IMR-90 (cell line): ENCODE measurements at regions not wholly inside any gene's neighbourhood (a gene's known extent, or its start where the extent isn't known, plus 50 kb on each side); places are given as distances from the start of the nearest gene placed in this dataset.

Experiments
- ATAC-seq: fragments of 200-7000 bp; cut with Tn5 transposase; 2 replicates; pipeline ENCODE4 v1.9.1; 2020; ENCODE audit warnings: low read depth, mild to moderate bottlenecking, moderate library complexity
- BruUV-seq: library from RNA; stranded (reverse); fragments of 400-500 nt; replicated peaks from 2 replicates; lab custom pipeline; 2021; lab: Mats Ljungman, UMichigan
- CTCF ChIA-PET: fragments of 300-600 bp; formaldehyde crosslinking; extraction: SDS; loops from one replicate; lab custom pipeline; 2021; ENCODE audit warnings: antibody characterized with exemption; lab: Yijun Ruan, JAX
- POLR2A ChIA-PET: fragments of 300-600 bp; sonication (Branson Sonifier 250); formaldehyde crosslinking; loops from one replicate; lab custom pipeline; 2022; ENCODE audit warnings: antibody characterized with exemption; ENCODE audit not compliant: unreplicated experiment; lab: Charles Lee
- DNase-seq: peaks from one replicate; pipeline ENCODE4 v3.0.0; 2013
- H2AFZ ChIP-seq: replicated peaks from 2 replicates; pipeline ENCODE3; 2013; ENCODE audit warnings: low read length, mild to moderate bottlenecking; ENCODE audit not compliant: poor library complexity
- H2AK5ac ChIP-seq: 2 replicates; pipeline ENCODE4 v1.6.1; 2013; ENCODE audit warnings: low read depth, low read length, inconsistent platforms
- H2AK9ac ChIP-seq: replicated peaks from 2 replicates; pipeline ENCODE3; 2013; ENCODE audit warnings: mild to moderate bottlenecking, low read depth, low read length, moderate library complexity; ENCODE audit not compliant: poor library complexity
- H2BK120ac ChIP-seq: 2 replicates; pipeline ENCODE4 v1.6.1; 2013; ENCODE audit warnings: low read depth, low read length, inconsistent platforms
- H2BK15ac ChIP-seq: 3 replicates; pipeline ENCODE4 v1.6.1; 2013; ENCODE audit warnings: low read depth, low read length, inconsistent platforms
- H2BK20ac ChIP-seq: 2 replicates; pipeline ENCODE4 v1.6.1; 2013; ENCODE audit warnings: low read depth, mild to moderate bottlenecking, inconsistent platforms, low read length, moderate library complexity
- H2BK5ac ChIP-seq: 2 replicates; pipeline ENCODE4 v1.6.1; 2013; ENCODE audit warnings: mild to moderate bottlenecking, low read depth, low read length, inconsistent platforms; ENCODE audit not compliant: poor library complexity, severe bottlenecking
- H3K14ac ChIP-seq: replicated peaks from 2 replicates; pipeline ENCODE4 v1.6.1; 2013; ENCODE audit warnings: low read depth, low read length, inconsistent platforms
- H3K18ac ChIP-seq: 2 replicates; pipeline ENCODE4 v1.6.1; 2013; ENCODE audit warnings: low read depth, low read length, control low read depth
- H3K23ac ChIP-seq: 2 replicates; pipeline ENCODE4 v1.6.1; 2013; ENCODE audit warnings: low read depth, low read length, inconsistent platforms
- H3K27ac ChIP-seq: 2 replicates; pipeline ENCODE4 v1.5.1; 2013; ENCODE audit warnings: mild to moderate bottlenecking, control low read depth, low read length; ENCODE audit not compliant: insufficient read depth
- H3K27me3 ChIP-seq: 2 replicates; pipeline ENCODE4 v1.6.1; 2013; ENCODE audit warnings: low read length; ENCODE audit not compliant: control insufficient read depth, insufficient read depth
- H3K36me3 ChIP-seq: 2 replicates; pipeline ENCODE4 v1.6.1; 2013; ENCODE audit warnings: low read length, mixed read lengths; ENCODE audit not compliant: control insufficient read depth, insufficient read depth
- H3K4ac ChIP-seq: 2 replicates; pipeline ENCODE4 v1.6.1; 2013; ENCODE audit warnings: low read depth, low read length, inconsistent platforms
- H3K4me1 ChIP-seq: 2 replicates; pipeline ENCODE4 v1.6.1; 2013; ENCODE audit warnings: low read length, mixed read lengths; ENCODE audit not compliant: control insufficient read depth, insufficient read depth
- H3K4me2 ChIP-seq: 2 replicates; pipeline ENCODE4 v1.6.1; 2013; ENCODE audit warnings: low read depth, mild to moderate bottlenecking, control low read depth, low read length, moderate library complexity
- H3K4me3 ChIP-seq: 2 replicates; pipeline ENCODE4 v1.5.1; 2013; ENCODE audit warnings: low read depth, mild to moderate bottlenecking, control low read depth, low read length, moderate library complexity; ENCODE audit not compliant: insufficient read depth
- H3K56ac ChIP-seq: 2 replicates; pipeline ENCODE4 v1.6.1; 2013; ENCODE audit warnings: low read length, inconsistent platforms; ENCODE audit not compliant: insufficient read depth; ENCODE audit errors: extremely low read depth
- H3K79me1 ChIP-seq, 2 experiments: 2 replicates each; pipeline ENCODE4 v1.6.1; 2013; ENCODE audit warnings: low read length in 2 of 2, inconsistent platforms in 1 of 2, low read depth in 1 of 2
- H3K9ac ChIP-seq: 2 replicates; pipeline ENCODE4 v1.6.1; 2013; ENCODE audit warnings: low read depth, low read length, control low read depth
- H3K9me1 ChIP-seq: 2 replicates; pipeline ENCODE4 v1.6.1; 2013; ENCODE audit warnings: low read length, inconsistent platforms; ENCODE audit not compliant: insufficient read depth
- H3K9me3 ChIP-seq: 2 replicates; pipeline ENCODE4 v1.6.1; 2013; ENCODE audit warnings: low read length; ENCODE audit not compliant: control insufficient read depth, insufficient read depth
- H4K20me1 ChIP-seq: 2 replicates; pipeline ENCODE4 v1.6.1; 2013; ENCODE audit warnings: low read length, inconsistent platforms; ENCODE audit not compliant: insufficient read depth
- H4K5ac ChIP-seq: 2 replicates; pipeline ENCODE4 v1.6.1; 2013; ENCODE audit warnings: mild to moderate bottlenecking, low read depth, low read length, control low read depth
- H4K8ac ChIP-seq, 2 experiments: 2 replicates each; pipeline ENCODE4 v1.6.1; 2013; ENCODE audit warnings: low read depth in 2 of 2, low read length in 2 of 2, control low read depth in 1 of 2, inconsistent platforms in 1 of 2
- H4K91ac ChIP-seq: 2 replicates; pipeline ENCODE4 v1.6.1; 2013; ENCODE audit warnings: low read depth, low read length, inconsistent platforms; ENCODE audit not compliant: insufficient read depth
- FOS ChIP-seq: fragments of 150-350 bp; IDR thresholded peaks from 2 replicates; pipeline ENCODE4 v1.6.1; 2016; ENCODE audit warnings: low read depth, low read length
- MAZ ChIP-seq: IDR thresholded peaks from 2 replicates; pipeline ENCODE4 v1.6.1; 2012; ENCODE audit warnings: low read depth, mild to moderate bottlenecking, low read length, improper control_type of control experiment, moderate library complexity, borderline replicate concordance
- MXI1 ChIP-seq: IDR thresholded peaks from 2 replicates; pipeline ENCODE4 v1.6.1; 2012; ENCODE audit warnings: low read depth, mild to moderate bottlenecking, low read length, moderate library complexity, borderline replicate concordance
- NFE2L2 ChIP-seq: fragments of 150-350 bp; IDR thresholded peaks from 2 replicates; pipeline ENCODE4 v1.6.1; 2016; ENCODE audit warnings: low read depth, mild to moderate bottlenecking, low read length
- POLR2A ChIP-seq: IDR thresholded peaks from 2 replicates; pipeline ENCODE4 v1.6.1; 2012; ENCODE audit warnings: mild to moderate bottlenecking, low read depth, low read length
- RAD21 ChIP-seq: IDR thresholded peaks from 2 replicates; pipeline ENCODE4 v1.6.1; 2012; ENCODE audit warnings: low read length, improper control_type of control experiment
- RCOR1 ChIP-seq: IDR thresholded peaks from 2 replicates; pipeline ENCODE4 v1.6.1; 2012; ENCODE audit warnings: mild to moderate bottlenecking, low read length, improper control_type of control experiment; ENCODE audit not compliant: insufficient replicate concordance
- RFX5 ChIP-seq: IDR thresholded peaks from 2 replicates; pipeline ENCODE4 v1.8.0; 2012; ENCODE audit warnings: low read depth, mild to moderate bottlenecking, low read length, moderate library complexity
- SMC3 ChIP-seq: fragments of 150-350 bp; IDR thresholded peaks from 2 replicates; pipeline ENCODE4 v1.6.1; 2016; ENCODE audit warnings: low read depth, mild to moderate bottlenecking, antibody characterized with exemption, low read length, moderate library complexity
- WGBS, 2 experiments: methylation state at CpG; one replicate each; pipeline versions ENCODE4 v1.1.5 to v1.1.7; 2013; ENCODE audit warnings: missing lambda C conversion rate in 2 of 2; ENCODE audit not compliant: insufficient read length in 1 of 2; ENCODE audit errors: extremely low coverage in 2 of 2; 5-methylcytosine and 5-hydroxymethylcytosine counted together
- dilution Hi-C: fragments of 300-500 bp; cut with HindIII; formaldehyde crosslinking; loops from one replicate; pipeline ENCODE4 v1.14.3; 2018; ENCODE audit warnings: low sequenced_read_pairs; ENCODE audit not compliant: unreplicated experiment
- in situ Hi-C: fragments of 300-500 bp; cut with MboI; formaldehyde crosslinking; loops from 3 replicates; pipeline ENCODE4 v1.14.3; 2019; ENCODE audit warnings: low sequenced_read_pairs, inconsistent platforms, mixed read lengths
- intact Hi-C: fragments of 100-400 bp; cut with micrococcal nuclease; formaldehyde crosslinking; loops from 2 replicates; pipeline ENCODE4 v1.10.0; 2022
- TF ChIP-seq, protein P1 (sequence below): conservative IDR thresholded peaks from 2 replicates; pipeline ENCODE4 v1.5.1; 2012; ENCODE audit warnings: mild to moderate bottlenecking, low read depth, low read length, improper control_type of control experiment
- TF ChIP-seq, protein P2 (sequence below): fragments of 150-350 bp; IDR thresholded peaks from 2 replicates; pipeline ENCODE4 v1.6.1; 2017; ENCODE audit warnings: mild to moderate bottlenecking, antibody characterized with exemption, low read length, low read depth

DNA sequence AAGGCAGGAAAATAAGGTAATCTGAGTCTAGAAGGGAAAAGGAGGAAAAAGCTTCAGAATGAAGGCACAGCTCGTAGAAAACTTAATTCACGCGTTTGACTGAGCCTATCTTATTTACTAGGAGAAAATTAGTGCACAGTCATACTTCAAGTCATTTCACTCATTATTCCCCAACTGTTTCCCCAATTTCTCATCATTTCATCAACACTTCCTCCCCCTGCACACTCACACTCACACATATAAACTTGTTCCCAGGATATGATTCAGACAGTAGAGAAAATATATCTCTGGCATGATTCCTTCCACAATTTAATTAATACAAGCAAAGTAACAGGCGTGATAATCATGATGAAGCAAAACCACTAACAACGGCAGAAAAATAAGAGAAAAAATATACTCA is 94.5 kb upstream of the F13A1 start:
- no CpG with 5 or more reads among the region's 5 CpGs for WGBS, 2 experiments
- Histone ChIP-seq H3K18ac (no peak overlapping the region), H3K9me1 (no peaks in the 10 kb centered on the region), H4K8ac (no peak overlapping the region), H3K9me3 (peaks cover 20% of the 10 kb centered on the region), H3K27me3 (no peaks in the 10 kb centered on the region), H3K79me1 (no peaks in the 10 kb centered on the region), H2BK15ac (no peak overlapping the region), H3K23ac (no peak overlapping the region), H2BK120ac (no peak overlapping the region), H2AFZ (no peak overlapping the region), H3K4me2 (no peak overlapping the region), H3K4ac (no peak overlapping the region), H2AK9ac (no peak overlapping the region), H3K4me3 (no peak overlapping the region), H2BK20ac (no peak overlapping the region), H3K9ac (no peak overlapping the region), H3K27ac (no peak overlapping the region), H4K91ac (no peak overlapping the region), H3K4me1 (no peaks in the 10 kb centered on the region), H3K14ac (no peak overlapping the region), H2AK5ac (no peak overlapping the region), H2BK5ac (no peak overlapping the region), H3K36me3 (no peaks in the 10 kb centered on the region), H4K20me1 (no peaks in the 10 kb centered on the region), H4K5ac (no peak overlapping the region), H3K56ac (no peak overlapping the region)
- in situ Hi-C loops, result no loop called here
- ATAC-seq (no peak), DNase-seq (no peak)
- dilution Hi-C loops, result no loop called here
- no TSS peak for BruUV-seq
- CTCF ChIA-PET, result no interaction called here
- POLR2A ChIA-PET, result no interaction called here
- no peak for TF ChIP-seq NFE2L2
- TF ChIP-seq, protein P1, sequence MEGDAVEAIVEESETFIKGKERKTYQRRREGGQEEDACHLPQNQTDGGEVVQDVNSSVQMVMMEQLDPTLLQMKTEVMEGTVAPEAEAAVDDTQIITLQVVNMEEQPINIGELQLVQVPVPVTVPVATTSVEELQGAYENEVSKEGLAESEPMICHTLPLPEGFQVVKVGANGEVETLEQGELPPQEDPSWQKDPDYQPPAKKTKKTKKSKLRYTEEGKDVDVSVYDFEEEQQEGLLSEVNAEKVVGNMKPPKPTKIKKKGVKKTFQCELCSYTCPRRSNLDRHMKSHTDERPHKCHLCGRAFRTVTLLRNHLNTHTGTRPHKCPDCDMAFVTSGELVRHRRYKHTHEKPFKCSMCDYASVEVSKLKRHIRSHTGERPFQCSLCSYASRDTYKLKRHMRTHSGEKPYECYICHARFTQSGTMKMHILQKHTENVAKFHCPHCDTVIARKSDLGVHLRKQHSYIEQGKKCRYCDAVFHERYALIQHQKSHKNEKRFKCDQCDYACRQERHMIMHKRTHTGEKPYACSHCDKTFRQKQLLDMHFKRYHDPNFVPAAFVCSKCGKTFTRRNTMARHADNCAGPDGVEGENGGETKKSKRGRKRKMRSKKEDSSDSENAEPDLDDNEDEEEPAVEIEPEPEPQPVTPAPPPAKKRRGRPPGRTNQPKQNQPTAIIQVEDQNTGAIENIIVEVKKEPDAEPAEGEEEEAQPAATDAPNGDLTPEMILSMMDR, result no peak
- TF ChIP-seq RAD21, result no peak
- TF ChIP-seq, protein P2, sequence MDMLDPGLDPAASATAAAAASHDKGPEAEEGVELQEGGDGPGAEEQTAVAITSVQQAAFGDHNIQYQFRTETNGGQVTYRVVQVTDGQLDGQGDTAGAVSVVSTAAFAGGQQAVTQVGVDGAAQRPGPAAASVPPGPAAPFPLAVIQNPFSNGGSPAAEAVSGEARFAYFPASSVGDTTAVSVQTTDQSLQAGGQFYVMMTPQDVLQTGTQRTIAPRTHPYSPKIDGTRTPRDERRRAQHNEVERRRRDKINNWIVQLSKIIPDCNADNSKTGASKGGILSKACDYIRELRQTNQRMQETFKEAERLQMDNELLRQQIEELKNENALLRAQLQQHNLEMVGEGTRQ, result no peak
- TF ChIP-seq RFX5, result no peak
- no peak for TF ChIP-seq POLR2A
- TF ChIP-seq MAZ, result no peak
- no peak for TF ChIP-seq SMC3
- no peak for TF ChIP-seq RCOR1
- no peak for TF ChIP-seq FOS
- no peak for TF ChIP-seq MXI1
- intact Hi-C loops, result no loop called here
